ENCODE measurements at regions not wholly inside any gene's neighbourhood (a gene's known extent, or its start where the extent isn't known, plus 50 kb on each side); places are given as distances from the start of the nearest gene placed in this dataset.
"Not testable (repeated sequence)": the region's sequence is repeated elsewhere in the genome, so short reads cannot be mapped to it uniquely, and the experiment has no call there.

GRCh38 chr2:155653176-155653575 is 679.3 kb downstream of the NR4A2 start:
- DNase-seq, result no peak

DNA sequence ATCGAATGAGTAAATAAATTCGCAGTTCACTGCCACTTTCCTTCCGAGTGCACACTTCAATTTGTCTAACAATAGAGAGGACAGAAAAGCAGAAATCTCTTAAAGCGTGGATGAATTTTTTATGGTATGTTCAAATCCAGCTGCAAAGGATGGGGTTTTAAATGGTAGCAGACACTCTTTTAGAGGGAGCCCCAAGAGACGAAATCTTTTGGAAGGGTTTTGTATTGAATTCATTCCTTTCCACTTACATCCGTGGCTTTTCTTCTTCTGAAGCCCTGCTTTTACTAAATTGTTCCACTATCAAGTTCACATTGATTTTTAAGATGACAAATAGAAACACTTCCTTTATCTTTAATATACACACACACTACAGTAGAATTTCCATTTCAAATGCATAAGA is 680.7 kb downstream of the NR4A2 start:
- no peak for DNase-seq

DNA sequence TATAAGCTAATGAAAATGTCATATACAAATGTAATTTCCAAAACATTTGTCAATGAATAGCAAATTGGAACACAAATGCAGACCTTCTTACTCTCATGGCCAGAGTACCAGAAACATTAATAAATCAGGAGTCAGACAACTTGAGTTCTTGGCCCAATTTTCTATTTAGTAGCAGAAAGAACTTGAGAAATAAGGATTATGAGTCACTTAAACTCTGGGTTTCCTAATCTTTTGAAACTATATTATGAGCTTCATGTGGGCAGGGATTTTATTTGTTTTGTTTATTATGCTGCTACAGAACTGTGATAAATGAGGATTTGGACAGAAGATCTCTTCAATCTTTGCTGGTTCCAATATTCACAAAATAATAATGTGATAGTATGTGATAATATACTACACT is 686.7 kb downstream of the NR4A2 start:
- DNase-seq, result no peak

GRCh38 chr2:155643056-155643775 is 689.3 kb downstream of the NR4A2 start:
- no peak for DNase-seq

GRCh38 chr2:155633887-155634570 is 698.5 kb downstream of the NR4A2 start:
- no peak for DNase-seq

DNA sequence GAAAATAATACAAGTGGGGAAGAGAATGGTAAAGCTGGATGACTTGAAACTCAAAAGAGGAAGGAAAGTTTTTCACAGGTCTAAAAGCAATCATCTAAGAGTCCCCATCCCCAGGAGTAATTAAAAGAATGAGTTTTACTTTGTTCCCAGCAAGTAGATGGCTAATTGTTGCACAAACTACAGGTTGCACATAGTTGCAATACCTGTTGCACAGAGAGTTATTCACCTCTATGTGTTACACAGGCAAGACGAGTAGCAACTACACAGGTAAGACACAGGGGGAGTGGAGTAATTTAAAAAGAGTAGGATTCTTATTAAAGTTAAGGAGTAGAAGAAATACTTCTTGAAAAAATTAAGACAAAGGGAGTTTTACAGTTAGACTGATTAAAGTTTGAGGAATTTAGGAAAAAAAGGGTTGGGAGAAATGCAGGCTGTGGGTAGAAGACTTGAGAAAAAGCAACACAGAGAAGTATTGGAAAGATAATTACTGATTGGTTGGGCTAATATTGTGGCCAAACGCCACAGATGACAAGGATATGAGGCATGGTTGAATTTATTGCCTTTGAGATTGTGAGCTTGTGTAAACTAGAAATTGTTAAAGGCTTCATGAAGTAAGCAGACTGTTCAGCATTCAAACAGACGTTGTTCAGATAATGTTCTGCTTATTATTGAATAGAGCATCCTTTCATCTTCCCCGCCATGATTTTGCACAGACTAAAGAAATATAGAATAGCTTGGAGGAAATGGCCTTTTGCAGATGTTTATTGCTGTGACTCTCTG is 699.3 kb downstream of the NR4A2 start:
- DNase-seq, result no peak

- DNase-seq, result no peak
These were observed 701.8 kb downstream of the NR4A2 start for GRCh38 chr2:155630760-155631159.

- no peak for DNase-seq
These were observed 710.1 kb downstream of the NR4A2 start for GRCh38 chr2:155622443-155622842.

- DNase-seq, result no peak
These were observed 731.4 kb downstream of the NR4A2 start for GRCh38 chr2:155600914-155601760.

DNA sequence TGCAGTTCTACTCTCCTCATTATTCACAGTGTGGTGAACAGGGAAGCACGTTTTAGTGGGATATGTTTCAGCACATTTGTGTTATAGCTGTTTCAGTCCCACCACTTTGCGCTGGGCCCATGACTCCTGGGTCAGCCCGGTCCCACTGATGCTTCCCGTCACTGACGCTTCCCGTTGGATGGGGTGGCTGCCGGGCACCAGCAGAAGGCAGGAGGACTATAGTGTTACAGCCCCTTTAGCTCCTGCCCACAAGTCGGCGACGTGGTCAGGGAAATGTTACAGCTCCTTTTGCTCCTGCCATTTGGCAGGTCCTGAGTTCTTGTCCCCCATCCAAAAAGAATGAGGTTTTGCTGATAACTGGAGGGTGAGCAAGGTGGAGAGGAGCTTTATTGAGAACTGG is 732.2 kb downstream of the NR4A2 start:
- no peak for DNase-seq

DNA sequence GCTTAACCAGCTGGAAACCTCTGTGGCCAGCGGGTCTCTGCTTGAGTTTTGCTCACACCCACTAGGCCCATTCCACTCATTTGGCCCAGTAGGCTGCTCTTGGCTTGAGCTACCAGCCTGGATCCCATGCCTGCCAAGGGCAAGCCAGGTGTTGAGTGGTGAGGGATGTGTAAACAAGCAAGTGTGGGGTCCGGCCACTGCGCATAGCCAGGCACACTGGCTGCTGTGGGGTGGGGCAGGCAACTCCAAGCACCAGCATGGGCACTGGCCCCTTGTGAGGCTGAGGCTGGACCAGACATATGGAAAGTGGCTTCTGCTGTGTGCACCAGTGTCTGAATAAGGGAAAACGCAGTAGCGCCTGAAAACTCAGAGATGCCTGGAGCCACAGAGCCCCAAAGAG is 732.7 kb downstream of the NR4A2 start:
- DNase-seq, result no peak

GRCh38 chr2:155583674-155584195 is 748.8 kb downstream of the NR4A2 start:
- no peak for DNase-seq

DNA sequence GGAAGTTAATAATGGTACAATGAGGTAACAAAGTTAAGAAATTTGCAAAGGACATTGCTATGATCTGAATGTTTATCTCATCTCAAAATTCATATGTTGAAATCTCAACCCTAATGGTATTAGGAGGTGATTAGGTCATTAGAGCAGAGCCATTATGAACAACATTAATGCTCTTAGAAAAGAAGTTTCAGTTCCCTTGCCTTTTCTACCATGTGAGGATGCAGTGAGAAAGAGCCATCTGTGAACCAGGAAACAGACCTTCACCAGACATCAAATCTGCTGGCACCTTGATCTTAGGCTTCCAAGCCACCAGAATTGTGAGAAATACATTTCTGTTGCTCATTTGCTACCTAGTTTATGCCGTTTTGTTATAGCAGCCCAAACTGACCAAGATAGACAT is 757.6 kb downstream of the NR4A2 start:
- no peak for DNase-seq

DNA sequence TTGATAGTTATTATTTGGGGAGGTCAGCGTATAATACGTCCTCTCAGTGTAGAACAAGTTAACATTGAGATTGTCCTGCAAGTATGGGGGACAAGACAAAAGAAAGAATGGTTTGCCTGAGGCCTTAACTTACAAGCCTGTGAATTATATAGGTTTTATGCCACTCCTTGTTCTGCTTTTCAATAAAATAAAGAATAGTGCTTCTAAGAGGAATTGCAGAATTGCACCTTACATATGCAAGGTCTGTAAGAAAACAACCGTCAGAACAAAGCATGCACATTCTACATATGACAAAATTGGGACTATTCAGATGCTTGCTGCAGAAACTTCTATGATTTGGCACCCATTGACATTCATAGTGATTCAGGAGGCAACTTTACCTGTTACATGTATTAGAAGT is 785.0 kb downstream of the NR4A2 start:
- no peak for DNase-seq

GRCh38 chr2:155546721-155547555 is 785.6 kb downstream of the NR4A2 start:
- DNase-seq, result no peak

DNA sequence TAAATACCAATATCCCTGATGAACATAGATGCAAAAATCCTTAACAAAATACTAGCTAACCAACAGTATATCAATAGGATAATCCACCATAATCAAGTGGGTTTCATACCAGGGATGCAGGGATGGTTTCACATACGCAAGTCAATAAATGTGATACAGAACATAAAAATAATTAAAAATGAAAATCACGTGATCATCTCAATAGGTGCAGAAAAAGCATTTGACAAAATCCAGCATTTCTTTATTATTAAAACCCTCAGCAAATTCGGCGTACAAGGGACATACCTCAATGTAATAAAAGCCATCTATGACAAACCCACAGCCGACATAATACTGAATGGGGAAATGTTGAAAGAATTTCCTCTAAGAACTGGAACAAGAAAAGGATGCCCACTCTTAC is 793.5 kb downstream of the NR4A2 start:
- DNase-seq, result not testable (repeated sequence)

DNA sequence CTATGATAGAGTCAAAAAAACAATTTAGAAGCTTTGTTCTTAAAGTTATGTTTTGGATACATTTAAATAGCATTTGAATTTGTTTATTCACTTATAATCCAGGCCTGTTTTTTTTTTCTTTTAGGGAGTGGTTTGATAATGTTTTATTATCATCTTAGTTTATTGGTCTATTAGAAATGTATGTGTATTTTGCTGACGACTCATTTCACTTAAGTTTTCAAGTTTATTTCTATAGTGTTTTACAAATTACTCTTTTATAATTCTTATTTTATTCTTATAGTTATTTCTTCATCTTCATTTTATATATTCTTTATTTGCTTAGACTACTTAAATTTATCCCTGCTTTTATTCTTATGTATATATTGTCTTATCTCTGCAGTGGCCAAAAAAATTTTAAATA is 804.5 kb downstream of the NR4A2 start:
- no peak for DNase-seq

DNA sequence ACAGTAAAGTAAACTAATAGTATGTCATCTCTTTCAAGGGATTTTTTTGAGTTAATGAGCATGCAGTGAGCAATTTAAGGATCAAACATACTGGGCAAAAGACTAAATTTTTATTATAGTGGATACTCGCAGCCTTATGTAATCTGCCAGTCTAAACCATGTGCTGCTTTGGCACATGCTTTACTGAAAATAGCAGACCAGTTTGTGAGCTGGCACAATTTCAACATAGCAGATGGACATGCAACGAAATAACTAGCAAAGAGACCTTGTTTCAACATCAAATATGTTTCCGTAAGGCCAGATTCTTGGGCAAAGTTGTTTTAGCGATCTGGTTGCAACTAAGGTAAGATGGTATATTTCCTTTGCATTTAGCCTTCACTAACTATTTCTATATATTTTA is 807.3 kb downstream of the NR4A2 start:
- peak; percentile 0 for DNase-seq

- no peak for DNase-seq
These were observed 812.9 kb downstream of the NR4A2 start for GRCh38 chr2:155519529-155520130.

GRCh38 chr2:155518094-155518493 is 814.4 kb downstream of the NR4A2 start:
- DNase-seq, result no peak

DNA sequence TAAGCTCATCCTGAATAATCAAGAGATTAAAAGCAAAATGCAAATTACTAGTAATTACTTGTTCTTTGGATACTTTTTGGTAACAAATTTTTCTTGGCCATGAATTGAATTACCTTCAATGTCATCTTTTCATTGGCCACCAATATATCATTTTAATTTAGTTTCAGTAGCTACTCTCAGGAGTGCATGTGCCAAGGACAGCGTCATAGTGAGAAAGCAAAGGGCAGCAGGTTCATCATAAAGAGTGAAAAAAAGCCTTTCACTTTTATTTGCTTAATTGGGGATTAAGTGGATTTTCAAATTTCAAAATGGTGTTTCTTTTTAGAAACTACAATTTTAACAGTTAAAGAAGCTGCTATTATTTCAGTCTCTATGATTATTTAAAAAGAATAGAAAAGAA is 815.2 kb downstream of the NR4A2 start:
- DNase-seq, result no peak
